HPDE6-E6E7 (cell line): ENCODE measurements at regions not wholly inside any gene's neighbourhood (a gene's known extent, or its start where the extent isn't known, plus 50 kb on each side); places are given as distances from the start of the nearest gene placed in this dataset.
"Not testable (repeated sequence)": the region's sequence is repeated elsewhere in the genome, so short reads cannot be mapped to it uniquely, and the experiment has no call there.

Source experiments
- DNase-seq: peaks from one replicate; pipeline ENCODE4 v3.0.0; 2011; ENCODE audit warnings: missing footprints; ENCODE audit errors: extremely low spot score

- no peak for DNase-seq
Observed at GRCh38 chr3:20484126-20484525, 298.1 kb upstream of the SGO1 start.

GRCh38 chr3:20482350-20482749 is 296.3 kb upstream of the SGO1 start:
- no peak for DNase-seq

GRCh38 chr3:20480786-20481365 is 294.9 kb upstream of the SGO1 start:
- DNase-seq = no peak

- no peak for DNase-seq
Observed at GRCh38 chr3:20478436-20478835, 292.4 kb upstream of the SGO1 start.

- DNase-seq = not testable (repeated sequence)
Observed at GRCh38 chr3:20464237-20464636, 278.2 kb upstream of the SGO1 start.

- DNase-seq = no peak
Observed at GRCh38 chr3:20462723-20463122, 276.7 kb upstream of the SGO1 start.

GRCh38 chr3:20462226-20462625 is 276.2 kb upstream of the SGO1 start:
- DNase-seq = no peak

- DNase-seq = no peak
Observed at GRCh38 chr3:20458994-20459716, 273.1 kb upstream of the SGO1 start.

- DNase-seq = no peak
Observed at GRCh38 chr3:20456511-20456910, 270.5 kb upstream of the SGO1 start.

- DNase-seq = no peak
Observed at GRCh38 chr3:20451170-20451569, 265.2 kb upstream of the SGO1 start.

- DNase-seq = no peak
Observed at GRCh38 chr3:20450611-20451010, 264.6 kb upstream of the SGO1 start.

GRCh38 chr3:20442846-20443245 is 256.8 kb upstream of the SGO1 start:
- DNase-seq = no peak

GRCh38 chr3:20427268-20427667 is 241.3 kb upstream of the SGO1 start:
- DNase-seq = not testable (repeated sequence)

- no peak for DNase-seq
Observed at GRCh38 chr3:20425138-20425537, 239.1 kb upstream of the SGO1 start.

- no peak for DNase-seq
Observed at GRCh38 chr3:20424086-20424485, 238.1 kb upstream of the SGO1 start.

- no peak for DNase-seq
Observed at GRCh38 chr3:20422391-20422790, 236.4 kb upstream of the SGO1 start.

GRCh38 chr3:20417388-20418108 is 231.5 kb upstream of the SGO1 start:
- no peak for DNase-seq

- no peak for DNase-seq
Observed at GRCh38 chr3:20406611-20407011, 220.6 kb upstream of the SGO1 start.

- DNase-seq = no peak
Observed at GRCh38 chr3:20405744-20406143, 219.7 kb upstream of the SGO1 start.

GRCh38 chr3:20405231-20405630 is 219.2 kb upstream of the SGO1 start:
- DNase-seq = no peak

GRCh38 chr3:20404741-20405100 is 218.7 kb upstream of the SGO1 start:
- DNase-seq = no peak

- DNase-seq = no peak
Observed at GRCh38 chr3:20403986-20404740, 218.2 kb upstream of the SGO1 start.
